ENCODE measurements at regions not wholly inside any gene's neighbourhood (a gene's known extent, or its start where the extent isn't known, plus 50 kb on each side); places are given as distances from the start of the nearest gene placed in this dataset.

GRCh38 chr9:80020056-80020455, 448.3 kb downstream of the TLE4 start:
- H3K9me3 ChIP-seq: no peaks in the 10 kb centered on the region
- DNase-seq (no peak), ATAC-seq (no peak)
- intact Hi-C loops (cut with DNase I, micrococcal nuclease): no loop called here
- H3K4me3 ChIP-seq: no peak overlapping the region
- H3K36me3 ChIP-seq (ENCODE audit: low read depth): no peaks in the 10 kb centered on the region
- TF ChIP-seq CTCF (IDR thresholded peaks at IDR 0.05): no peak
- H3K4me1 ChIP-seq (ENCODE audit: low read depth): no peaks in the 10 kb centered on the region

- H3K9me3 ChIP-seq: no peaks in the 10 kb centered on the region
- intact Hi-C loops (cut with DNase I, micrococcal nuclease): no loop called here
- no peaks in the 10 kb centered on the region for H3K36me3 ChIP-seq (ENCODE audit: low read depth)
- H3K4me3 ChIP-seq: no peak overlapping the region
- ATAC-seq: no peak
- H3K4me1 ChIP-seq (ENCODE audit: low read depth): no peaks in the 10 kb centered on the region
- TF ChIP-seq CTCF (IDR thresholded peaks at IDR 0.05): no peak
- no peak for DNase-seq
Measured at GRCh38 chr9:80013891-80014290, 442.1 kb downstream of the TLE4 start.

- Histone ChIP-seq H3K4me3 (no peak overlapping the region), H3K36me3 (ENCODE audit: low read depth) (no peaks in the 10 kb centered on the region), H3K9me3 (no peaks in the 10 kb centered on the region), H3K4me1 (ENCODE audit: low read depth) (no peaks in the 10 kb centered on the region)
- intact Hi-C loops (cut with DNase I, micrococcal nuclease): no loop called here
- ATAC-seq (no peak), DNase-seq (no peak)
- TF ChIP-seq CTCF (IDR thresholded peaks at IDR 0.05): no peak
Measured at GRCh38 chr9:80012557-80013330, 441.0 kb downstream of the TLE4 start.

GRCh38 chr9:80009204-80009603, 437.4 kb downstream of the TLE4 start:
- ATAC-seq: no peak
- no peak for TF ChIP-seq CTCF (IDR thresholded peaks at IDR 0.05)
- no peak for DNase-seq
- H3K9me3 ChIP-seq: no peaks in the 10 kb centered on the region
- intact Hi-C loops (cut with DNase I, micrococcal nuclease): no loop called here
- no peaks in the 10 kb centered on the region for H3K4me1 ChIP-seq (ENCODE audit: low read depth)
- no peaks in the 10 kb centered on the region for H3K36me3 ChIP-seq (ENCODE audit: low read depth)
- H3K4me3 ChIP-seq: no peak overlapping the region

- DNase-seq (no peak), ATAC-seq (no peak)
- H3K4me3 ChIP-seq: no peak overlapping the region
- TF ChIP-seq CTCF (IDR thresholded peaks at IDR 0.05): no peak
- intact Hi-C loops (cut with DNase I, micrococcal nuclease): no loop called here
- H3K4me1 ChIP-seq (ENCODE audit: low read depth): no peaks in the 10 kb centered on the region
- H3K36me3 ChIP-seq (ENCODE audit: low read depth): no peaks in the 10 kb centered on the region
- no peaks in the 10 kb centered on the region for H3K9me3 ChIP-seq
Measured at GRCh38 chr9:80004714-80005113, 432.9 kb downstream of the TLE4 start.

- no peak for TF ChIP-seq CTCF (IDR thresholded peaks at IDR 0.05)
- no peak for ATAC-seq
- intact Hi-C loops (cut with DNase I, micrococcal nuclease): no loop called here
Measured at GRCh38 chr9:79990536-79990935, 418.8 kb downstream of the TLE4 start.

More at GRCh38 chr9:79990536-79990935, 418.8 kb downstream of the TLE4 start:
- no peaks in the 10 kb centered on the region for H3K36me3 ChIP-seq (ENCODE audit: low read depth)
- H3K9me3 ChIP-seq: no peaks in the 10 kb centered on the region
- no peaks in the 10 kb centered on the region for H3K4me1 ChIP-seq (ENCODE audit: low read depth)
- H3K4me3 ChIP-seq: no peak overlapping the region
- DNase-seq: no peak
